DND-41 (cell line): ENCODE measurements at regions not wholly inside any gene's neighbourhood (a gene's known extent, or its start where the extent isn't known, plus 50 kb on each side); places are given as distances from the start of the nearest gene placed in this dataset.

Source experiments
- ATAC-seq: fragments of 200-7000 bp; cut with Tn5 transposase; 3 replicates; pipeline ENCODE4 v1.9.1; 2021; ENCODE audit warnings: low read depth; ENCODE audit not compliant: insufficient read depth
- DNase-seq: peaks from one replicate; pipeline ENCODE4 v3.0.0-alpha.2; 2020
- H2AFZ ChIP-seq: 2 replicates; pipeline ENCODE4 v1.6.0; 2012; ENCODE audit warnings: low read depth, low read length
- H3K27ac ChIP-seq: 2 replicates; pipeline ENCODE4 v1.5.1; 2012; ENCODE audit warnings: low read length, inconsistent platforms
- H3K27me3 ChIP-seq: fragments of 200-600 bp; sonication (generic); 2 replicates; pipeline ENCODE4 v1.6.0; 2012; ENCODE audit warnings: low read length, mild to moderate bottlenecking, inconsistent platforms; ENCODE audit not compliant: insufficient read depth, poor library complexity
- H3K36me3 ChIP-seq: 2 replicates; pipeline ENCODE4 v1.5.1; 2012; ENCODE audit warnings: low read length, inconsistent platforms; ENCODE audit not compliant: insufficient read depth
- H3K4me1 ChIP-seq: 2 replicates; pipeline ENCODE4 v1.5.1; 2012; ENCODE audit warnings: mild to moderate bottlenecking, low read length; ENCODE audit not compliant: insufficient read depth
- H3K4me2 ChIP-seq: 2 replicates; pipeline ENCODE4 v1.6.0; 2012; ENCODE audit warnings: mild to moderate bottlenecking, moderate library complexity, low read length, inconsistent platforms; ENCODE audit not compliant: insufficient read depth
- H3K4me3 ChIP-seq, 2 experiments: fragments of 200-600 bp in 1 of 2; shearing (Covaris generic) in 1 of 2; 2 replicates each; pipeline ENCODE4 v1.5.1; 2012 to 2016; ENCODE audit warnings: inconsistent platforms in 2 of 2, low read length in 2 of 2, mild to moderate bottlenecking in 2 of 2, low read depth in 1 of 2, moderate library complexity in 1 of 2
- H3K79me2 ChIP-seq: 2 replicates; pipeline ENCODE4 v1.6.0; 2012; ENCODE audit warnings: low read length, inconsistent platforms; ENCODE audit not compliant: insufficient read depth
- H3K9ac ChIP-seq: 2 replicates; pipeline ENCODE4 v1.6.0; 2012; ENCODE audit warnings: low read depth, mild to moderate bottlenecking, inconsistent platforms, low read length, moderate library complexity
- H3K9me3 ChIP-seq: 2 replicates; pipeline ENCODE4 v1.5.1; 2012; ENCODE audit warnings: low read length, moderate library complexity, mild to moderate bottlenecking, inconsistent platforms; ENCODE audit not compliant: insufficient read depth, severe bottlenecking
- H4K20me1 ChIP-seq: 2 replicates; pipeline ENCODE4 v1.6.0; 2012; ENCODE audit warnings: low read length; ENCODE audit not compliant: insufficient read depth
- CTCF ChIP-seq: IDR thresholded peaks from 2 replicates; pipeline ENCODE4 v1.5.1; 2012; ENCODE audit warnings: borderline replicate concordance, low read length, moderate library complexity, mild to moderate bottlenecking; ENCODE audit not compliant: poor library complexity, severe bottlenecking; ENCODE audit errors: extremely low read depth
- EZH2 ChIP-seq: IDR thresholded peaks from 3 replicates; pipeline ENCODE4 v1.6.1; 2012; ENCODE audit warnings: borderline replicate concordance, low read depth, mild to moderate bottlenecking, moderate library complexity, low read length, inconsistent platforms; ENCODE audit not compliant: severe bottlenecking

DNA sequence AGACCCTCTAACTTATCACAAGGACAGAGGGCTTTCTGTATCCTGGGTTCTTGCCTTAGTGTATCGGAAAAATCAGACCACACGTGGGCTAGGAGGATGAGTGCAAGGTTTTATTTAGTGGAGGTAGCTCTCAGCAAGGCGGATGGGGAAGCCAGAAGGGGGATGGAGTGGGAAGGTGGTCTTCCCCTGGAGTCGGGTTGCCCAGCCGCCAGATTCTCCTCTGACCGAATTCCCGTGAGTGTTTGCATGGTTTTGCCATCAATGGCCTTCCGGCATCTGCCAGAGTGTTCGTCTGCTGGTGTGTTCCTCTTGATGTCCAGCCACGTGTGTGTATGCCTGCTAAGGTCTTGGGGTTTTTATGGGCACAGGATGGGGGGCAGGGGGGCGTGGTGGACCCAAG, 1335.1 kb upstream of the SPRY2 start:
- no peak overlapping the region for H3K4me2 ChIP-seq
- H3K9ac ChIP-seq = no peak overlapping the region
- H3K36me3 ChIP-seq = no peaks in the 10 kb centered on the region
- no peaks in the 10 kb centered on the region for H3K27me3 ChIP-seq
- H3K9me3 ChIP-seq = no peaks in the 10 kb centered on the region
- no peaks in the 10 kb centered on the region for H3K4me1 ChIP-seq
- TF ChIP-seq EZH2 (no peak), CTCF (no peak)
- H2AFZ ChIP-seq = no peak overlapping the region
- no peak overlapping the region for H3K4me3 ChIP-seq
- no peak for DNase-seq
- H4K20me1 ChIP-seq = no peaks in the 10 kb centered on the region
- ATAC-seq = no peak
- H3K79me2 ChIP-seq = no peaks in the 10 kb centered on the region
- H3K27ac ChIP-seq = no peak overlapping the region

DNA sequence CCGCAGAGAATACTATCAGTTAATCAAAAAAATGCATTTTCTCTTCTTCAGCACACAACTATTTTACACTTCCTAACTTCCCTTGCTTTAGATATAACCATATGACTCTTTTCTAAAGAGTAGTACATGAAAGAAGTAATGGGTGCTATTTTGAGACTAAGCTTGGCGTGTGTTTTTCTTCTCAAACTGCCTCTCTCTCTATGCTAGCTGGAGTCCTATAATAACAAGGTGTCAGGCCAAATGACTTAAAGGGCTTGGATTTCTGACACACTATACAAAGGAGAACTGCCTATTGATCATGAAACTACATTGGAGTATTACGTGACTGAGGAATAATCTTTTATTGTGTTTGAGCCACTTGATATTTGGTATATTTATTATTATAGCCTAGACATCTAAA, 1330.1 kb upstream of the SPRY2 start:
- H3K79me2 ChIP-seq = no peaks in the 10 kb centered on the region
- DNase-seq = no peak
- no peaks in the 10 kb centered on the region for H3K4me1 ChIP-seq
- no peaks in the 10 kb centered on the region for H3K9me3 ChIP-seq
- no peak overlapping the region for H3K4me3 ChIP-seq
- no peak overlapping the region for H3K4me2 ChIP-seq
- no peaks in the 10 kb centered on the region for H3K36me3 ChIP-seq
- no peaks in the 10 kb centered on the region for H3K27me3 ChIP-seq
- TF ChIP-seq CTCF (no peak), EZH2 (no peak)
- no peak for ATAC-seq
- H3K27ac ChIP-seq = no peak overlapping the region
- no peak overlapping the region for H2AFZ ChIP-seq
- H3K9ac ChIP-seq = no peak overlapping the region
- no peaks in the 10 kb centered on the region for H4K20me1 ChIP-seq

DNA sequence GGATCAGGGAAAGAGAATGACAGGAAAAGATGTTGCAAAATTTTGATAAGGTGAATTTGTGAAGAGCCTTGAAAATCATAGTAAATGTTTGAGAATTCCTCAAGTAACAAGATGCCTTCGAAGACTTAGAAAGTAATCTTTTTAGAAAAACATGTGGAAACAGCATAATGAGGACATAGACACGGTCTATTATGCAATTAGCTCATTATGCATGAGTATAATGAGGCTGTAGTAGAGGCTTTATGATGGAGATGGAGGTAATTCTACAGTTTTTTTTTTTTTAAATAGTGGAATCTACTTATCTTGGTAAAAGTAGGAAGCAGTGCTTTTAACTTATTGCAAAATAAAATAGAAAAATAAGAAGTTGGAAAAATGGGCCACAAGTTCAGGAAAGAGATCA, 1329.1 kb upstream of the SPRY2 start:
- no peak for TF ChIP-seq EZH2
- no peak for TF ChIP-seq CTCF
- DNase-seq = no peak
- Histone ChIP-seq H3K9me3 (no peaks in the 10 kb centered on the region), H3K4me1 (no peaks in the 10 kb centered on the region), H3K27ac (no peak overlapping the region), H3K36me3 (no peaks in the 10 kb centered on the region), H3K4me2 (no peak overlapping the region), H3K9ac (no peak overlapping the region), H2AFZ (no peak overlapping the region), H3K27me3 (no peaks in the 10 kb centered on the region), H3K79me2 (no peaks in the 10 kb centered on the region), H4K20me1 (no peaks in the 10 kb centered on the region), H3K4me3 (no peak overlapping the region)
- ATAC-seq = no peak

GRCh38 chr13:81664872-81665271, 1323.9 kb upstream of the SPRY2 start:
- Histone ChIP-seq H3K79me2 (no peaks in the 10 kb centered on the region), H3K27ac (no peak overlapping the region), H3K4me2 (no peak overlapping the region), H3K27me3 (no peaks in the 10 kb centered on the region), H3K9ac (no peak overlapping the region), H3K4me1 (no peaks in the 10 kb centered on the region), H3K36me3 (no peaks in the 10 kb centered on the region), H3K4me3 (no peak overlapping the region), H4K20me1 (no peaks in the 10 kb centered on the region), H2AFZ (no peak overlapping the region), H3K9me3 (no peaks in the 10 kb centered on the region)
- no peak for TF ChIP-seq EZH2
- no peak for TF ChIP-seq CTCF
- DNase-seq = no peak
- ATAC-seq = no peak
